SH-SY5Y (cell line): ENCODE measurements at regions not wholly inside any gene's neighbourhood (a gene's known extent, or its start where the extent isn't known, plus 50 kb on each side); places are given as distances from the start of the nearest gene placed in this dataset.

Experiments
- GATA2 ChIP-seq: IDR thresholded peaks from 2 replicates; pipeline ENCODE4 v1.6.1; 2011; ENCODE audit warnings: mild to moderate bottlenecking, low read depth, low read length
- GATA3 ChIP-seq: IDR thresholded peaks from 2 replicates; pipeline ENCODE4 v1.6.1; 2011; ENCODE audit warnings: low read depth, mild to moderate bottlenecking, low read length, moderate library complexity

DNA sequence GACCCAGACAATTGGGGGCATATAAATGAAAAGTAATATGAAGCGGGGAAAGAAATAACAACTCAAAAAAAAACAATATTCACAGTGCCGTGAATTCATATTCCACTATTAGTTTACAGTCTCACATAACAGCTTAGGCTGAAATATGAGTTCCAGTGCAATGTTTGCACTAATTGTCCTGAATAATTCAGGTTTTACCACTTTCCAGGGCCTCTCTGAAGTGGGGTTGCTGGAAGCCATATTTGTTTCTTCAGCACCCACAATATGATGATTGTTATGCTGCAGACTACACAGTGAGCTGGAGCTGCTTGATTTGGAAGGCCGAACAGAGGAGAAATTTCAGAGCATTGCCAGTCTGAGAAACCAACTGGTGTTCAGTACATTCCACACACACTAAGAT is 894.5 kb upstream of the ACVR2A start:
- no peak for TF ChIP-seq GATA3
- TF ChIP-seq GATA2 = no peak
